ENCODE measurements at regions not wholly inside any gene's neighbourhood (a gene's known extent, or its start where the extent isn't known, plus 50 kb on each side); places are given as distances from the start of the nearest gene placed in this dataset.

GRCh38 chr5:2534251-2534650 is 217.2 kb downstream of the IRX2 start:
- TF ChIP-seq CTCF (IDR thresholded peaks at IDR 0.05) (no peak), ZFX (IDR thresholded peaks at IDR 0.05; ENCODE audit: borderline replicate concordance) (no peak)
